Colonic mucosa (tissue), 4 donors: ENCODE measurements at regions not wholly inside any gene's neighbourhood (a gene's known extent, or its start where the extent isn't known, plus 50 kb on each side); places are given as distances from the start of the nearest gene placed in this dataset.

Experiments used
- DNase-seq: peaks from one replicate; pipeline ENCODE4 v3.0.0-alpha.2; 2020
- H3K27ac ChIP-seq: fragments of 200-600 bp; one replicate; pipeline ENCODE4 v1.8.0; 2021
- H3K27me3 ChIP-seq: fragments of 200-600 bp; one replicate; pipeline ENCODE4 v1.8.0; 2021
- H3K36me3 ChIP-seq: fragments of 200-600 bp; one replicate; pipeline ENCODE4 v1.8.0; 2021
- H3K4me1 ChIP-seq: fragments of 200-600 bp; one replicate; pipeline ENCODE4 v1.8.0; 2021; ENCODE audit warnings: mild to moderate bottlenecking
- H3K4me3 ChIP-seq: fragments of 200-600 bp; one replicate; pipeline ENCODE4 v1.8.0; 2021
- H3K9ac ChIP-seq, 2 donors: one replicate each; pipeline ENCODE4 v1.7.0; 2013; ENCODE audit warnings: control low read depth in 2 of 2, low read depth in 2 of 2, low read length in 2 of 2
- H3K9me3 ChIP-seq: fragments of 200-600 bp; one replicate; pipeline ENCODE4 v1.8.0; 2021
- intact Hi-C: fragments of 100-400 bp; cut with DNase I; formaldehyde crosslinking; loops from one replicate; pipeline ENCODE4 v1.14.1; 2022
- TF ChIP-seq, protein P1 (sequence below): fragments of 200-600 bp; IDR thresholded peaks from one replicate; pipeline ENCODE4 v1.8.0; 2022; ENCODE audit warnings: antibody characterized with exemption, mild to moderate bottlenecking
- donor health status: healthy.
- donor health status: DM: no; HTN: no; CAD: no.
- donor health status: DM: no; HTN: no; CAD: no.

GRCh38 chr13:88124142-88124541, 453.0 kb downstream of the SLITRK5 start:
- Histone ChIP-seq H3K4me1 (no peaks in the 10 kb centered on the region), H3K36me3 (no peaks in the 10 kb centered on the region), H3K9ac (no peak overlapping the region), H3K27ac (no peak overlapping the region), H3K9me3 (no peaks in the 10 kb centered on the region), H3K4me3 (no peak overlapping the region), H3K27me3 (no peaks in the 10 kb centered on the region)
- no peak for DNase-seq
- intact Hi-C loops = no loop called here
- TF ChIP-seq, protein P1, sequence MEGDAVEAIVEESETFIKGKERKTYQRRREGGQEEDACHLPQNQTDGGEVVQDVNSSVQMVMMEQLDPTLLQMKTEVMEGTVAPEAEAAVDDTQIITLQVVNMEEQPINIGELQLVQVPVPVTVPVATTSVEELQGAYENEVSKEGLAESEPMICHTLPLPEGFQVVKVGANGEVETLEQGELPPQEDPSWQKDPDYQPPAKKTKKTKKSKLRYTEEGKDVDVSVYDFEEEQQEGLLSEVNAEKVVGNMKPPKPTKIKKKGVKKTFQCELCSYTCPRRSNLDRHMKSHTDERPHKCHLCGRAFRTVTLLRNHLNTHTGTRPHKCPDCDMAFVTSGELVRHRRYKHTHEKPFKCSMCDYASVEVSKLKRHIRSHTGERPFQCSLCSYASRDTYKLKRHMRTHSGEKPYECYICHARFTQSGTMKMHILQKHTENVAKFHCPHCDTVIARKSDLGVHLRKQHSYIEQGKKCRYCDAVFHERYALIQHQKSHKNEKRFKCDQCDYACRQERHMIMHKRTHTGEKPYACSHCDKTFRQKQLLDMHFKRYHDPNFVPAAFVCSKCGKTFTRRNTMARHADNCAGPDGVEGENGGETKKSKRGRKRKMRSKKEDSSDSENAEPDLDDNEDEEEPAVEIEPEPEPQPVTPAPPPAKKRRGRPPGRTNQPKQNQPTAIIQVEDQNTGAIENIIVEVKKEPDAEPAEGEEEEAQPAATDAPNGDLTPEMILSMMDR = no peak

GRCh38 chr13:88125055-88125454, 453.9 kb downstream of the SLITRK5 start:
- Histone ChIP-seq H3K36me3 (no peaks in the 10 kb centered on the region), H3K4me1 (no peaks in the 10 kb centered on the region), H3K9me3 (no peaks in the 10 kb centered on the region), H3K9ac (no peak overlapping the region), H3K4me3 (no peak overlapping the region), H3K27me3 (no peaks in the 10 kb centered on the region), H3K27ac (no peak overlapping the region)
- intact Hi-C loops = no loop called here
- TF ChIP-seq, protein P1 = no peak
- no peak for DNase-seq

DNA sequence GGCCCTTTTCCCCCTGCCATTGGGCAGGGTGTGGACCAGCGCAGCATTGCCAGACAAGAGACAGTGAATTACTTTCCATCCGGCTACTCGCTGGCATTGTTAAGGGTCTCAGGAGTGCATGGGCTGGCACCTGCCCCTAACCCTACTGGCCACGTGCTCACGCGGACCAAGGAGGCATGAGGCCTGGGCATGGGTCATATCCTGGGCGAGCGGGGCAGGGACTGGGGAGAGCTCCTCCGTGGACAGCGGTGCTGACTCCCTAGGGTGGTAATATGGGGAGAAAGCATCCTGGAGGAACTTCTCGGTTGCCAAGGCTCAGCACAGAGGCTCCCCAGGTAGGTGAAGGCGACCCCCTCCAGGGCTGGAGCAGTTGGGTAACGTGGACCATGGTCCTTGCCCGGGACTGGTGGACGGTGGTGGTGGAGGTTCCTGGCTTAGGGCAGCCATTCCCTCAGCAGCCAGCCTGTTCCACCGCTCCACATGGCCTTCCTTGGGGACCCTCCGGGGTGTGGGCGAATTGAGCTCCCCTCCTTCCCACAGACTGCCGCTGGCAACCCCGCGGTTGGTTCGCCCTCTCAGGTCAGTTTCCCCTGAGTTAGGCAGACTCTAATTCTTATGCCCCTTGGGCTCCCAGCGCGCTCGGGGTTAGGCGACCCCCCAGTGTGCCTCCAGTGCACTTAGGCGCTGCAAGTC, 465.1 kb downstream of the SLITRK5 start:
- H3K9ac ChIP-seq = no peak overlapping the region
- no peak overlapping the region for H3K4me3 ChIP-seq
- no peaks in the 10 kb centered on the region for H3K9me3 ChIP-seq
- H3K27me3 ChIP-seq = no peaks in the 10 kb centered on the region
- no peaks in the 10 kb centered on the region for H3K4me1 ChIP-seq
- TF ChIP-seq, protein P1 = no peak
- DNase-seq = no peak
- H3K27ac ChIP-seq = no peak overlapping the region
- H3K36me3 ChIP-seq = no peaks in the 10 kb centered on the region
- intact Hi-C loops = no loop called here

GRCh38 chr13:88142653-88143052, 471.5 kb downstream of the SLITRK5 start:
- no peak overlapping the region for H3K9ac ChIP-seq
- TF ChIP-seq, protein P1 = no peak
- H3K36me3 ChIP-seq = no peaks in the 10 kb centered on the region
- DNase-seq = no peak
- no peaks in the 10 kb centered on the region for H3K27me3 ChIP-seq
- no peak overlapping the region for H3K4me3 ChIP-seq
- H3K4me1 ChIP-seq = no peaks in the 10 kb centered on the region
- intact Hi-C loops = no loop called here
- no peaks in the 10 kb centered on the region for H3K9me3 ChIP-seq
- no peak overlapping the region for H3K27ac ChIP-seq

- intact Hi-C loops = no loop called here
- no peak for DNase-seq
- no peaks in the 10 kb centered on the region for H3K9me3 ChIP-seq
- no peaks in the 10 kb centered on the region for H3K4me1 ChIP-seq
- TF ChIP-seq, protein P1 = no peak
- H3K27me3 ChIP-seq = no peaks in the 10 kb centered on the region
- H3K36me3 ChIP-seq = no peaks in the 10 kb centered on the region
- no peak overlapping the region for H3K9ac ChIP-seq
- H3K4me3 ChIP-seq = no peak overlapping the region
- no peak overlapping the region for H3K27ac ChIP-seq
Observed at GRCh38 chr13:88144580-88144979, 473.4 kb downstream of the SLITRK5 start.
